GM12878 (cell line): ENCODE measurements at regions not wholly inside any gene's neighbourhood (a gene's known extent, or its start where the extent isn't known, plus 50 kb on each side); places are given as distances from the start of the nearest gene placed in this dataset.

Source experiments
- ATAC-seq: fragments of 200-7000 bp; cut with Tn5 transposase; 3 replicates; pipeline ENCODE4 v1.9.1; 2020; ENCODE audit warnings: mild to moderate bottlenecking, moderate library complexity
- BruUV-seq: library from RNA; stranded (reverse); fragments of 400-500 nt; replicated peaks from 2 replicates; lab custom pipeline; 2021; lab: Mats Ljungman, UMichigan
- CTCF ChIA-PET: fragments of 300-600 bp; sonication (Branson Sonifier 250); formaldehyde crosslinking; extraction: SDS; loops from one replicate; lab custom pipeline; 2021; ENCODE audit warnings: inconsistent platforms; lab: Yijun Ruan, JAX
- POLR2A ChIA-PET: fragments of 350-600 bp; formaldehyde crosslinking; extraction: SDS; loops from one replicate; lab custom pipeline; 2021; ENCODE audit warnings: inconsistent platforms; lab: Charles Lee
- RAD21 ChIA-PET: fragments of 300-600 bp; sonication (Branson Sonifier 250); formaldehyde crosslinking; loops from one replicate; lab custom pipeline; 2023; ENCODE audit warnings: antibody characterized with exemption; ENCODE audit not compliant: unreplicated experiment; lab: Charles Lee
- SMC1A ChIA-PET: fragments of 300-600 bp; sonication (Branson Sonifier 250); formaldehyde crosslinking; loops from one replicate; lab custom pipeline; 2023; ENCODE audit not compliant: unreplicated experiment, uncharacterized antibody; lab: Charles Lee
- DNase-seq: peaks from one replicate; pipeline ENCODE4 v3.0.0-alpha.2; 2011; ENCODE audit warnings: low read depth, low spot score
- FAIRE-seq: peaks from 3 replicates; lab custom pipeline; 2011; peaks lifted over from hg19 to GRCh38; lab: Jason Lieb, UNC
- H2AFZ ChIP-seq: 2 replicates; pipeline ENCODE4 v1.6.0; 2011; ENCODE audit warnings: low read depth, low read length, control low read depth; ENCODE audit not compliant: control insufficient read depth
- H3K27ac ChIP-seq: 2 replicates; pipeline ENCODE4 v1.5.1; 2011; ENCODE audit warnings: control low read depth; ENCODE audit not compliant: control insufficient read depth, insufficient read depth
- H3K27me3 ChIP-seq, 2 experiments: replicated peaks in 1 of 2; 2 replicates each; pipeline versions ENCODE4 v1.6.0 to v1.6.1; 2011; ENCODE audit warnings: low read length in 1 of 2; ENCODE audit not compliant: control insufficient read depth in 2 of 2, insufficient read depth in 2 of 2
- H3K36me3 ChIP-seq, 2 experiments: 2 replicates each; pipeline ENCODE4 v1.5.1; 2011; ENCODE audit warnings: low read length in 1 of 2; ENCODE audit not compliant: control insufficient read depth in 2 of 2, insufficient read depth in 2 of 2
- H3K4me1 ChIP-seq: 2 replicates; pipeline ENCODE4 v1.6.1; 2011; ENCODE audit warnings: mild to moderate bottlenecking, low read length, moderate library complexity, mixed read lengths; ENCODE audit not compliant: control insufficient read depth, insufficient read depth
- H3K4me2 ChIP-seq: 2 replicates; pipeline ENCODE4 v1.6.0; 2011; ENCODE audit warnings: control low read depth; ENCODE audit not compliant: control insufficient read depth, insufficient read depth
- H3K4me3 ChIP-seq: fragments of 200-600 bp; sonication (generic); 2 replicates; pipeline ENCODE4 v1.5.1; 2016
- H3K79me2 ChIP-seq: 2 replicates; pipeline ENCODE4 v1.6.0; 2011; ENCODE audit warnings: low read length; ENCODE audit not compliant: control insufficient read depth, insufficient read depth
- H3K9ac ChIP-seq: 2 replicates; pipeline ENCODE4 v1.8.0; 2011; ENCODE audit warnings: low read length, control low read depth, mixed read lengths; ENCODE audit not compliant: control insufficient read depth, insufficient read depth
- H3K9me3 ChIP-seq: replicated peaks from 3 replicates; pipeline ENCODE4 v1.5.1; 2011; ENCODE audit warnings: mild to moderate bottlenecking, low read length; ENCODE audit not compliant: control insufficient read depth, insufficient read depth
- H4K20me1 ChIP-seq: 2 replicates; pipeline ENCODE4 v1.6.0; 2011; ENCODE audit not compliant: control insufficient read depth, insufficient read depth
- BACH1 ChIP-seq: fragments of 450-650 bp; IDR thresholded peaks from 2 replicates; pipeline ENCODE4 v1.6.1; 2017; ENCODE audit warnings: mild to moderate bottlenecking, borderline replicate concordance
- CBX3 ChIP-seq: fragments of 200-600 bp; sonication (generic); IDR thresholded peaks from 2 replicates; pipeline ENCODE4 v1.6.1; 2016; ENCODE audit warnings: low read depth, borderline replicate concordance
- RELB ChIP-seq: fragments of 450-650 bp; IDR thresholded peaks from 2 replicates; pipeline ENCODE4 v1.6.1; 2017; ENCODE audit warnings: low read depth, mild to moderate bottlenecking, moderate library complexity
- RUNX3 ChIP-seq: IDR thresholded peaks from 2 replicates; pipeline ENCODE4 v1.6.1; 2012; ENCODE audit warnings: low read length, inconsistent platforms
- SMARCA5 ChIP-seq: fragments of 450-650 bp; IDR thresholded peaks from 2 replicates; pipeline ENCODE4 v1.6.1; 2017; ENCODE audit warnings: mild to moderate bottlenecking
- USF1 ChIP-seq: IDR thresholded peaks from 2 replicates; pipeline ENCODE4 v1.6.1; 2011; ENCODE audit warnings: borderline replicate concordance, low read depth, mild to moderate bottlenecking, moderate library complexity, mixed read lengths, low read length; ENCODE audit not compliant: insufficient read depth; ENCODE audit errors: extremely low read length
- ZBTB40 ChIP-seq: fragments of 450-650 bp; IDR thresholded peaks from 2 replicates; pipeline ENCODE4 v1.6.1; 2016; ENCODE audit warnings: mild to moderate bottlenecking, moderate library complexity, borderline replicate concordance
- WGBS: methylation state at CpG from one replicate; pipeline ENCODE4 v1.1.6; 2016; ENCODE audit warnings: low lambda C conversion rate; ENCODE audit not compliant: insufficient replicate concordance, insufficient coverage; ENCODE audit errors: missing lambda C conversion rate; 5-methylcytosine and 5-hydroxymethylcytosine counted together
- in situ Hi-C: fragments of 300-500 bp; cut with MboI; formaldehyde crosslinking; loops from 9 replicates; pipeline ENCODE4 v1.14.3; 2018; ENCODE audit warnings: mixed read lengths
- intact Hi-C: fragments of 100-400 bp; cut with micrococcal nuclease; formaldehyde crosslinking; loops from one replicate; pipeline ENCODE4 v1.14.2; 2022; ENCODE audit not compliant: unreplicated experiment

- no peak for TF ChIP-seq RELB
These were observed 414.0 kb downstream of the MED10 start (continued) for GRCh38 chr5:5964347-5964746.

- Histone ChIP-seq H3K79me2 (no peaks in the 10 kb centered on the region), H3K9me3 (no peaks in the 10 kb centered on the region), H2AFZ (no peak overlapping the region), H4K20me1 (no peaks in the 10 kb centered on the region), H3K27ac (no peak overlapping the region), H3K36me3 (no peaks in the 10 kb centered on the region), H3K9ac (no peak overlapping the region), H3K4me3 (no peak overlapping the region), H3K4me2 (no peak overlapping the region), H3K4me1 (no peaks in the 10 kb centered on the region), H3K27me3 (no peaks in the 10 kb centered on the region)
- intact Hi-C loops, result no loop called here
- ChIA-PET CTCF (no interaction called here), RAD21 (no interaction called here), POLR2A (no interaction called here), SMC1A (no interaction called here)
- DNase-seq, result no peak
- TF ChIP-seq RUNX3 (no peak), SMARCA5 (no peak), CBX3 (no peak), ZBTB40 (no peak), BACH1 (no peak), USF1 (no peak)
- ATAC-seq, result no peak
- no TSS peak for BruUV-seq
- 37% methylated on average over 2 of the region's 2 CpGs for WGBS
- in situ Hi-C loops, result no loop called here
- no peak for FAIRE-seq
These were observed 420.6 kb downstream of the MED10 start for GRCh38 chr5:5957737-5958136.
